Retinal pigment epithelial cell (primary cell): ENCODE measurements at regions not wholly inside any gene's neighbourhood (a gene's known extent, or its start where the extent isn't known, plus 50 kb on each side); places are given as distances from the start of the nearest gene placed in this dataset.

Experiments
- DNase-seq: peaks from one replicate; pipeline ENCODE4 v3.0.0-alpha.2; 2010; ENCODE audit warnings: low read depth
- H3K4me3 ChIP-seq: 2 replicates; pipeline ENCODE4 v1.5.1; 2011; ENCODE audit warnings: mild to moderate bottlenecking, low read length, control low read depth, moderate library complexity
- CTCF ChIP-seq: conservative IDR thresholded peaks from 2 replicates; pipeline ENCODE4 v1.5.1; 2011; ENCODE audit warnings: low read depth, low read length, control low read depth, inconsistent platforms

- no peak for DNase-seq
- TF ChIP-seq CTCF, result no peak
- H3K4me3 ChIP-seq, result no peak overlapping the region
Measured at GRCh38 chr2:236955521-236956030, 130.1 kb upstream of the COPS8 start.

- TF ChIP-seq CTCF, result no peak
- H3K4me3 ChIP-seq, result no peak overlapping the region
- DNase-seq, result no peak
Measured at GRCh38 chr2:236956031-236956618, 129.6 kb upstream of the COPS8 start.

- DNase-seq, result no peak
- no peak overlapping the region for H3K4me3 ChIP-seq
- no peak for TF ChIP-seq CTCF
Measured at GRCh38 chr2:236956641-236957040, 129.0 kb upstream of the COPS8 start.

- DNase-seq, result no peak
- no peak overlapping the region for H3K4me3 ChIP-seq
- no peak for TF ChIP-seq CTCF
Measured at GRCh38 chr2:236959036-236959435, 126.7 kb upstream of the COPS8 start.

- no peak for TF ChIP-seq CTCF
- DNase-seq, result no peak
- no peak overlapping the region for H3K4me3 ChIP-seq
Measured at GRCh38 chr2:236959876-236960275, 125.8 kb upstream of the COPS8 start.

GRCh38 chr2:236960531-236960930, 125.2 kb upstream of the COPS8 start:
- no peak for DNase-seq
- TF ChIP-seq CTCF, result no peak
- H3K4me3 ChIP-seq, result no peak overlapping the region

GRCh38 chr2:236962816-236963215, 122.9 kb upstream of the COPS8 start:
- no peak for TF ChIP-seq CTCF
- no peak overlapping the region for H3K4me3 ChIP-seq
- DNase-seq, result no peak
